ENCODE measurements at regions not wholly inside any gene's neighbourhood (a gene's known extent, or its start where the extent isn't known, plus 50 kb on each side); places are given as distances from the start of the nearest gene placed in this dataset.

- TF ChIP-seq SUZ12 (IDR thresholded peaks at IDR 0.05; ENCODE audit: extremely low read depth, insufficient read depth, insufficient read length), result no peak
- TF ChIP-seq YY1 (IDR thresholded peaks at IDR 0.05; ENCODE audit: insufficient read depth, insufficient read length), result no peak
- no peak for TF ChIP-seq ZNF274 (IDR thresholded peaks at IDR 0.05; ENCODE audit: low read depth, low read length)
Observed at GRCh38 chr7:63029207-63029522, 969.5 kb upstream of the ZNF722 start.
